Astrocyte (in vitro differentiated cells and primary cell): ENCODE measurements at regions not wholly inside any gene's neighbourhood (a gene's known extent, or its start where the extent isn't known, plus 50 kb on each side); places are given as distances from the start of the nearest gene placed in this dataset.

ENCODE experiments used
- DNase-seq: peaks from one replicate; pipeline ENCODE4 v3.0.0-alpha.2; 2010; ENCODE audit warnings: low read depth
- FAIRE-seq: peaks from 2 replicates; lab custom pipeline; 2011; peaks lifted over from hg19 to GRCh38; lab: Jason Lieb, UNC
- H2AFZ ChIP-seq: 2 replicates; pipeline ENCODE4 v1.6.0; 2012; ENCODE audit warnings: low read depth, low read length, inconsistent platforms
- H3K27ac ChIP-seq: 2 replicates; pipeline ENCODE4 v1.5.1; 2011; ENCODE audit warnings: low read depth, low read length, inconsistent platforms
- H3K27me3 ChIP-seq: 2 replicates; pipeline ENCODE4 v1.6.0; 2011; ENCODE audit warnings: low read length, inconsistent platforms; ENCODE audit not compliant: insufficient read depth
- H3K36me3 ChIP-seq: 2 replicates; pipeline ENCODE4 v1.5.1; 2011; ENCODE audit warnings: low read length, inconsistent platforms; ENCODE audit not compliant: insufficient read depth
- H3K4me1 ChIP-seq: 2 replicates; pipeline ENCODE4 v1.5.1; 2011; ENCODE audit warnings: low read length, inconsistent platforms; ENCODE audit not compliant: insufficient read depth
- H3K4me2 ChIP-seq: 2 replicates; pipeline ENCODE4 v1.6.0; 2012; ENCODE audit warnings: low read length, inconsistent platforms
- H3K4me3 ChIP-seq: 2 replicates; pipeline ENCODE4 v1.5.1; 2011; ENCODE audit warnings: low read depth, mild to moderate bottlenecking, low read length, inconsistent platforms; ENCODE audit not compliant: insufficient read depth
- H3K79me2 ChIP-seq: 2 replicates; pipeline ENCODE4 v1.6.0; 2012; ENCODE audit warnings: mild to moderate bottlenecking, low read length, inconsistent platforms; ENCODE audit not compliant: insufficient read depth
- H3K9ac ChIP-seq: 2 replicates; pipeline ENCODE4 v1.6.0; 2012; ENCODE audit warnings: mild to moderate bottlenecking, low read length, inconsistent platforms
- H3K9me3 ChIP-seq: 2 replicates; pipeline ENCODE4 v1.5.1; 2012; ENCODE audit warnings: low read depth, mild to moderate bottlenecking, low read length, inconsistent platforms; ENCODE audit not compliant: insufficient read depth
- H4K20me1 ChIP-seq: 2 replicates; pipeline ENCODE4 v1.6.0; 2012; ENCODE audit warnings: low read length, inconsistent platforms; ENCODE audit not compliant: insufficient read depth
- H3K27ac Mint-ChIP-seq: one replicate; pipeline ENCODE4 v1.8.0; 2021; ENCODE audit warnings: mild to moderate bottlenecking, mixed read lengths; ENCODE audit not compliant: unreplicated experiment
- H3K27me3 Mint-ChIP-seq: one replicate; pipeline ENCODE4 v1.8.0; 2021; ENCODE audit warnings: low read depth, mixed read lengths; ENCODE audit not compliant: unreplicated experiment
- H3K36me3 Mint-ChIP-seq: one replicate; pipeline ENCODE4 v1.8.0; 2021; ENCODE audit warnings: low read depth, mixed read lengths; ENCODE audit not compliant: unreplicated experiment
- H3K4me1 Mint-ChIP-seq: one replicate; pipeline ENCODE4 v1.8.0; 2021; ENCODE audit warnings: low read depth, mixed read lengths; ENCODE audit not compliant: unreplicated experiment
- H3K4me3 Mint-ChIP-seq: one replicate; pipeline ENCODE4 v1.8.0; 2021; ENCODE audit warnings: mild to moderate bottlenecking, moderate library complexity, mixed read lengths; ENCODE audit not compliant: unreplicated experiment
- H3K9me3 Mint-ChIP-seq: one replicate; pipeline ENCODE4 v1.8.0; 2021; ENCODE audit warnings: mild to moderate bottlenecking, mixed read lengths; ENCODE audit not compliant: unreplicated experiment
- EZH2 ChIP-seq: IDR thresholded peaks from 2 replicates; pipeline ENCODE4 v1.6.1; 2012; ENCODE audit warnings: mild to moderate bottlenecking, low read length, inconsistent platforms; ENCODE audit not compliant: insufficient read depth
- TF ChIP-seq, protein P1 (sequence below): IDR thresholded peaks from 2 replicates; pipeline ENCODE4 v1.5.1; 2011; ENCODE audit warnings: low read depth, mild to moderate bottlenecking, inconsistent platforms, low read length, moderate library complexity; ENCODE audit not compliant: insufficient read depth

DNA sequence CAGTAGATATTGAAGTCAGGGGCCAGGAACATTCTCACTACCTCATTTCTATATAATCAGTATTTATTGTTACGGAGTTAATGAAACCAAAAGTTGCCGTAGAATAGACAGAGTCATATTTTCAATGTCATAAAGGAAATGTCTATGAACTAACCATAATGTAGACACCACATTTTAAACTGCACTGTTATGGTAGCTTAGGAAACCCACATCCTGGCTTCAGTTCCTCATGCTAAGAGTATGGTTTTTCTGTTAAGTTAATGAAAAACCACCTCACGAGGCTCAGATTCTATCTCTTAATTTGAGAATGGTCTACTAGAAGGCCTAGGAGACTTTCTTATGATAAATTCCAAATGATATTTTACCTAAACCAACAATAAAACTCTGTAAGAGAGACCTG is 166.5 kb downstream of the TMEM26 start:
- Histone ChIP-seq H3K9ac (no peak overlapping the region), H3K4me3 (no peak overlapping the region), H3K27me3 (no peaks in the 10 kb centered on the region), H3K4me1 (no peaks in the 10 kb centered on the region), H3K36me3 (no peaks in the 10 kb centered on the region), H3K4me2 (no peak overlapping the region), H2AFZ (no peak overlapping the region), H3K27ac (no peak overlapping the region), H4K20me1 (no peaks in the 10 kb centered on the region), H3K79me2 (no peaks in the 10 kb centered on the region), H3K9me3 (no peaks in the 10 kb centered on the region)
- no peaks in the 10 kb centered on the region for H3K27me3 Mint-ChIP-seq
- H3K27ac Mint-ChIP-seq: no peak overlapping the region
- peaks cover 2% of the 10 kb centered on the region for H3K9me3 Mint-ChIP-seq
- no peak for DNase-seq
- no peaks in the 10 kb centered on the region for H3K36me3 Mint-ChIP-seq
- no peak for FAIRE-seq
- no peaks in the 10 kb centered on the region for H3K4me1 Mint-ChIP-seq
- H3K4me3 Mint-ChIP-seq: no peak overlapping the region
- no peak for TF ChIP-seq EZH2
- TF ChIP-seq, protein P1, sequence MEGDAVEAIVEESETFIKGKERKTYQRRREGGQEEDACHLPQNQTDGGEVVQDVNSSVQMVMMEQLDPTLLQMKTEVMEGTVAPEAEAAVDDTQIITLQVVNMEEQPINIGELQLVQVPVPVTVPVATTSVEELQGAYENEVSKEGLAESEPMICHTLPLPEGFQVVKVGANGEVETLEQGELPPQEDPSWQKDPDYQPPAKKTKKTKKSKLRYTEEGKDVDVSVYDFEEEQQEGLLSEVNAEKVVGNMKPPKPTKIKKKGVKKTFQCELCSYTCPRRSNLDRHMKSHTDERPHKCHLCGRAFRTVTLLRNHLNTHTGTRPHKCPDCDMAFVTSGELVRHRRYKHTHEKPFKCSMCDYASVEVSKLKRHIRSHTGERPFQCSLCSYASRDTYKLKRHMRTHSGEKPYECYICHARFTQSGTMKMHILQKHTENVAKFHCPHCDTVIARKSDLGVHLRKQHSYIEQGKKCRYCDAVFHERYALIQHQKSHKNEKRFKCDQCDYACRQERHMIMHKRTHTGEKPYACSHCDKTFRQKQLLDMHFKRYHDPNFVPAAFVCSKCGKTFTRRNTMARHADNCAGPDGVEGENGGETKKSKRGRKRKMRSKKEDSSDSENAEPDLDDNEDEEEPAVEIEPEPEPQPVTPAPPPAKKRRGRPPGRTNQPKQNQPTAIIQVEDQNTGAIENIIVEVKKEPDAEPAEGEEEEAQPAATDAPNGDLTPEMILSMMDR: no peak

DNA sequence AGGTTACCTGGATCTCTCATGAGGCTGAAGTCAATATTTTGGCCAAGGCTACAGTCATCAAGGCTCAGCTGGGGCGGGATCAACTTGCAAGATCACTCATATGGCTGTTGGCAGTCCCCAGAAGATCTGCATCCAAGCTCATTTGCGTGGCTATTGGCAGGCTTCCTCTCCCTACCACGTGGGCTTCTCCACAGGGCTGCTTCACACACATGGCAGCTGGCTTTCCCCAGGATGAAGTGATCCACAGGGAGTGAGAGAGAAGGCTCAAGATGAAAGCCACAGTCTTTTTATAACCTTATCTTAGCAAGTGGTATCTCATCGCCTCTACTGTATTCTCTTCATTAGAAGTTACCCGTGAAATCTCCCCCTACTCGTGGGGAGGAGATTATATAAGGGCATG is 167.4 kb downstream of the TMEM26 start:
- DNase-seq (peak; percentile 27), FAIRE-seq (no peak)
- Histone ChIP-seq H3K4me2 (no peak overlapping the region), H3K9me3 (no peaks in the 10 kb centered on the region), H3K4me3 (no peak overlapping the region), H4K20me1 (no peaks in the 10 kb centered on the region), H2AFZ (peak overlapping the region; percentile 32), H3K4me1 (no peaks in the 10 kb centered on the region), H3K79me2 (no peaks in the 10 kb centered on the region), H3K27ac (no peak overlapping the region), H3K27me3 (no peaks in the 10 kb centered on the region), H3K9ac (no peak overlapping the region), H3K36me3 (no peaks in the 10 kb centered on the region)
- Mint-ChIP-seq H3K4me3 (no peak overlapping the region), H3K4me1 (peaks cover 2% of the 10 kb centered on the region), H3K9me3 (peaks cover 2% of the 10 kb centered on the region), H3K36me3 (no peaks in the 10 kb centered on the region), H3K27ac (no peak overlapping the region), H3K27me3 (no peaks in the 10 kb centered on the region)
- no peak for TF ChIP-seq EZH2
- TF ChIP-seq, protein P1: no peak

DNA sequence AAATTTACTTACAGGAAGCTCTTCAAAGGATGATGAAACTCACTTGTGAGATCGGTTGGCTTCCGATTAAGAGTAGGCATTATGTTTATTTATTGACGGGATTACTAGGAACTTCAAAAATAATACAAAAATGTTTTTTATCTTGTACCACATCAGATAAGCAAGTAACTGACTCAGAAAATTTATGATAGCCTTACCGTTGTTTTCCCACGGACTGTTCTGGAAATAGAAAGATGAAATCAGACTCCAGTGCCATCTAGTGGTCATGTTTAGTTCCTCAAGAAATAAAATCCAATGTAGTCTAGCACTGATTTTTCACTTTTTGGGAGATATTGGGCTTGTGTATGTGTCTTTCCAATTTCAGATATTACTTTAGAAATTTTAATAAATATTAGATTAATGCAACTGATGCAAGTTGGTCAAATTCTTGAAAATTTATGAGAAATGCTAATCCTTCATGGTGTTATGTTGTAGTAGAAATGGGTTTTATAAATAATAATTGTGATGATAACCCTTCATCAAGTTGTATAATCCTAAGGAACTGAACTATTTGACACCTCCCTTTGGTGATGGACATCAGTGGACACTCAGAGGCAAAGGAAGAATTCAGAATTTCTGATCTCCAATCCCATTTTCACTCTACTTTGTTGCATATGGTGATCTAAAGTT is 168.8 kb downstream of the TMEM26 start:
- Histone ChIP-seq H3K4me3 (no peak overlapping the region), H3K79me2 (no peaks in the 10 kb centered on the region), H4K20me1 (no peaks in the 10 kb centered on the region), H3K4me1 (no peaks in the 10 kb centered on the region), H3K4me2 (no peak overlapping the region), H3K27ac (no peak overlapping the region), H2AFZ (no peak overlapping the region), H3K9ac (no peak overlapping the region), H3K9me3 (no peaks in the 10 kb centered on the region), H3K27me3 (no peaks in the 10 kb centered on the region), H3K36me3 (no peaks in the 10 kb centered on the region)
- TF ChIP-seq EZH2: no peak
- TF ChIP-seq, protein P1: peak; percentile 82
- Mint-ChIP-seq H3K4me3 (no peak overlapping the region), H3K9me3 (peaks cover 2% of the 10 kb centered on the region), H3K4me1 (peaks cover 3% of the 10 kb centered on the region), H3K27ac (no peak overlapping the region), H3K27me3 (no peaks in the 10 kb centered on the region), H3K36me3 (peaks cover 2% of the 10 kb centered on the region)
- DNase-seq (peak; percentile 67), FAIRE-seq (peak; percentile 90)
